Inflammatory macrophage (primary cell): ENCODE measurements at regions not wholly inside any gene's neighbourhood (a gene's known extent, or its start where the extent isn't known, plus 50 kb on each side); places are given as distances from the start of the nearest gene placed in this dataset.
A peak's percentile ranks its signal among the peaks of the same experiment; 100 is the strongest.

Source experiments
- DNase-seq, 2 donors: peaks; one replicate each; pipeline ENCODE4 v3.0.0-alpha.2; 2020 to 2022

- DNase-seq, result peak; percentile 73 to 84
These were observed 72.9 kb upstream of the HK2 start for GRCh38 chr2:74760875-74761630.

GRCh38 chr2:74762789-74763188, 71.1 kb upstream of the HK2 start:
- peak; percentile 28 to 44 for DNase-seq

- DNase-seq, result no peak
These were observed 69.9 kb upstream of the HK2 start for GRCh38 chr2:74763962-74764428.

GRCh38 chr2:74764429-74765272, 69.3 kb upstream of the HK2 start:
- DNase-seq, result peak; percentile 47 to 75

GRCh38 chr2:74766780-74767179, 67.1 kb upstream of the HK2 start:
- DNase-seq, result no peak

GRCh38 chr2:74767618-74768017, 66.3 kb upstream of the HK2 start:
- no peak for DNase-seq

GRCh38 chr2:74768401-74768914, 65.5 kb upstream of the HK2 start:
- DNase-seq, result peak in 1 of 2 donors; percentile 37

GRCh38 chr2:74772046-74772445, 61.9 kb upstream of the HK2 start:
- DNase-seq, result no peak

GRCh38 chr2:74777161-74777900, 56.6 kb upstream of the HK2 start:
- peak; percentile 33 to 49 for DNase-seq

- DNase-seq, result no peak
These were observed 55.3 kb upstream of the HK2 start for GRCh38 chr2:74778381-74779264.

GRCh38 chr2:74779265-74779558, 54.7 kb upstream of the HK2 start:
- DNase-seq, result no peak

- no peak for DNase-seq
These were observed 54.3 kb upstream of the HK2 start for GRCh38 chr2:74779587-74780135.
